ENCODE measurements at regions not wholly inside any gene's neighbourhood (a gene's known extent, or its start where the extent isn't known, plus 50 kb on each side); places are given as distances from the start of the nearest gene placed in this dataset.

DNA sequence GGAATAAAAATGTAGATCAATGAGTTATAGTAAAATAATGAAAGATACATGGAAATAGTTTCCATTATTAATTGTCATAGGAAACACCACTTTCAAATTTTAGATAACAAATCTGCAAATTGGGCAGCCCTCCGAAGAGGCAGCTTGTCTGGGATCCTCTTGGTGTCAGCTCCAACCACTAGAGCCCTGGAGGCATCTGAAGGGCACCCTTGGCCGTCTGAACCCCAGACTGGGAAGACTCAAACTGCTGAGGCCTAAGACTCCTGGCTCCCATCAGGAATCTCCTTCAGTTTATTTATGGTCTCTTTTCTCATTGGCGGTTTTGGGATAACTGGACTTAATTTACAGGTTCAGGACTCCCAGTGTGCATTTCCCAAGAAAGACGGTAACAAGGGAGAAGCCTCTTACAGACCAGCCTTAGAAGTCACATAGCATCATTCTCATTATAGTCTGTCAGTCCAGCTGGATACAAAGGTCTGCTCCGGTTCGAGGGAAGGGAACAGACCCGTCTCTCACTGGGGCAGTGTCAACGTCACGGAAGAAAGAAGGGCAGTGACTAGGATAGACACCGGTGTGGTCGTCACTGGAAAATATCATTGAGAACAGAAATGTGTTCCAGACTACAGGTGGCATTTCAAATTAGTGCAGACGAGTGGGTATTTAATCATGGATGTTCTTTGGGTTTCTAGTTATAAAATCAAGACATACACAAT lies 390.7 kb upstream of the NETO1 start:
- TF ChIP-seq POLR2A (IDR thresholded peaks at IDR 0.05) (no peak), CTCF (IDR thresholded peaks at IDR 0.05) (no peak), POLR2AphosphoS5 (IDR thresholded peaks at IDR 0.05) (no peak)
